ENCODE measurements at regions not wholly inside any gene's neighbourhood (a gene's known extent, or its start where the extent isn't known, plus 50 kb on each side); places are given as distances from the start of the nearest gene placed in this dataset.

GRCh38 chr14:22432348-22432976, 156.6 kb downstream of the DAD1 start:
- no peaks in the 10 kb centered on the region for H3K27me3 ChIP-seq (ENCODE audit: control insufficient read depth, insufficient read depth, low read length)
- no peaks in the 10 kb centered on the region for H3K36me3 ChIP-seq (ENCODE audit: control insufficient read depth, insufficient read depth, low read length)
- no peak overlapping the region for H3K9ac ChIP-seq (ENCODE audit: low read length)
- no peak overlapping the region for H3K4me3 ChIP-seq (ENCODE audit: low read length)
- no peaks in the 10 kb centered on the region for H3K9me3 ChIP-seq (ENCODE audit: control insufficient read depth, low read length)
- peaks cover 32% of the 10 kb centered on the region for H3K4me1 ChIP-seq (ENCODE audit: control insufficient read depth, insufficient read depth, low read length)

DNA sequence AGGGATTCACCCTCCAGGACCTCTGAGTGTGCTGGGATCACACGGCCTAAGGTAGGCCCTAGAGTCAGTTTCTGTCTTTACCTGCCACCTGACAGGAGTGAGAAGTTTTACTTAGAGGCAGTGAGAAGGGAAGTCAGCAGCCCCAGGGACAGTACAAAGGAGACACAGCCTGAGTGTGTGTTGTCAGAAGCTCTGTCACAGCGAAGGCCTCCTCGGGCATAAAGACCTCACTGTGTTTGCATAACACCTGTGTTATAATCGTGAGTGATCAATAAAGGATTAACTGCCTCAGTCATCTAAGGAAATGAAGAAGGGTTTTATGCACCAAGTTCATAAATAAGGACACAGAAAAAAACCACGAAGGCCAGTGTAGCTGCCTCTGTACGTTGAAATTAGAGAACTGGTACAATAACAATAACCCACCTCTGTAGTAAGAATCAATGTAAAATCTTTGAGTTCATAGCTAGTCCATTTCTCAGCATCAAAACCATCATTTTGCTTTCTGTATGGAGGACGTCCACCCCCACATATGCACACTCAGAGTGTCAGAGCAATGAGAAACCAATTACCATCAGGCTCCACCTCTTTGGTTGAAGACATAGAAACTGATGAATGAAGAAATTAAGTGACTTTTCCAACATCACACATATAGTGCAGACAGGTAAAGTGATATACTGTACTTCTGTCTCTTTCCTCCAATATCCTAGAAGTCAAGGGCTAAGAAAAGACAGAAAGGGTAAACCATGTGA, 159.3 kb downstream of the DAD1 start:
- Histone ChIP-seq H3K27me3 (ENCODE audit: control insufficient read depth, insufficient read depth, low read length) (no peaks in the 10 kb centered on the region), H3K4me3 (ENCODE audit: low read length) (no peak overlapping the region), H3K9ac (ENCODE audit: low read length) (no peak overlapping the region), H3K4me1 (ENCODE audit: control insufficient read depth, insufficient read depth, low read length) (peaks cover 32% of the 10 kb centered on the region), H3K9me3 (ENCODE audit: control insufficient read depth, low read length) (no peaks in the 10 kb centered on the region), H3K36me3 (ENCODE audit: control insufficient read depth, insufficient read depth, low read length) (no peaks in the 10 kb centered on the region)

GRCh38 chr14:22428700-22429291, 160.2 kb downstream of the DAD1 start:
- Histone ChIP-seq H3K36me3 (ENCODE audit: control insufficient read depth, insufficient read depth, low read length) (no peaks in the 10 kb centered on the region), H3K4me3 (ENCODE audit: low read length) (no peak overlapping the region), H3K4me1 (ENCODE audit: control insufficient read depth, insufficient read depth, low read length) (peaks cover 32% of the 10 kb centered on the region), H3K9me3 (ENCODE audit: control insufficient read depth, low read length) (no peaks in the 10 kb centered on the region), H3K27me3 (ENCODE audit: control insufficient read depth, insufficient read depth, low read length) (no peaks in the 10 kb centered on the region), H3K9ac (ENCODE audit: low read length) (no peak overlapping the region)

GRCh38 chr14:22427771-22428231, 161.2 kb downstream of the DAD1 start:
- Histone ChIP-seq H3K9me3 (ENCODE audit: control insufficient read depth, low read length) (no peaks in the 10 kb centered on the region), H3K4me3 (ENCODE audit: low read length) (no peak overlapping the region), H3K9ac (ENCODE audit: low read length) (no peak overlapping the region), H3K27me3 (ENCODE audit: control insufficient read depth, insufficient read depth, low read length) (no peaks in the 10 kb centered on the region), H3K4me1 (ENCODE audit: control insufficient read depth, insufficient read depth, low read length) (peaks cover 25% of the 10 kb centered on the region), H3K36me3 (ENCODE audit: control insufficient read depth, insufficient read depth, low read length) (no peaks in the 10 kb centered on the region)

DNA sequence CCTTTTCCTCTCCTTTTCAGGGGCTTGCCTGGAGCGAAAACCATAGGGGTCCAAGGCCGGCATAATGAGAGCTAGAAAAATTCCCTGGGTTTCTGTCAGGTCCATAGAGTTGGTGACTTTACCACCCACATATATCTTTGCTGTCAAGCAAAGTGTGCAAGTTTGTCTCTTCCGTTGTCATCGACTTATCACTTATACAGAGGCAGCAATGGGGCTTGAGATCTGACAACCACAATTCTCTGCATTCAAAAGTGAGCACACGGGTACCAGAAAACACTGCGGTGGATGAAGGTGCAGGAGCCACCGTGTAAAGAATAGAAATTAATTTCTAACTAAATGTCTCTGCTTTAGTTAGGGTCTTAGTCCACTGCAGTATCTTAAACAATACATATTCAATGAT, 162.3 kb downstream of the DAD1 start:
- H3K9ac ChIP-seq (ENCODE audit: low read length), result no peak overlapping the region
- no peaks in the 10 kb centered on the region for H3K9me3 ChIP-seq (ENCODE audit: control insufficient read depth, low read length)
- H3K27me3 ChIP-seq (ENCODE audit: control insufficient read depth, insufficient read depth, low read length), result no peaks in the 10 kb centered on the region
- no peak overlapping the region for H3K4me3 ChIP-seq (ENCODE audit: low read length)
- H3K36me3 ChIP-seq (ENCODE audit: control insufficient read depth, insufficient read depth, low read length), result no peaks in the 10 kb centered on the region
- H3K4me1 ChIP-seq (ENCODE audit: control insufficient read depth, insufficient read depth, low read length), result peaks cover 14% of the 10 kb centered on the region

GRCh38 chr14:22423958-22424357, 165.1 kb downstream of the DAD1 start:
- Histone ChIP-seq H3K27me3 (ENCODE audit: control insufficient read depth, insufficient read depth, low read length) (no peaks in the 10 kb centered on the region), H3K4me3 (ENCODE audit: low read length) (no peak overlapping the region), H3K9ac (ENCODE audit: low read length) (no peak overlapping the region), H3K36me3 (ENCODE audit: control insufficient read depth, insufficient read depth, low read length) (no peaks in the 10 kb centered on the region), H3K4me1 (ENCODE audit: control insufficient read depth, insufficient read depth, low read length) (peaks cover 13% of the 10 kb centered on the region), H3K9me3 (ENCODE audit: control insufficient read depth, low read length) (no peaks in the 10 kb centered on the region)

DNA sequence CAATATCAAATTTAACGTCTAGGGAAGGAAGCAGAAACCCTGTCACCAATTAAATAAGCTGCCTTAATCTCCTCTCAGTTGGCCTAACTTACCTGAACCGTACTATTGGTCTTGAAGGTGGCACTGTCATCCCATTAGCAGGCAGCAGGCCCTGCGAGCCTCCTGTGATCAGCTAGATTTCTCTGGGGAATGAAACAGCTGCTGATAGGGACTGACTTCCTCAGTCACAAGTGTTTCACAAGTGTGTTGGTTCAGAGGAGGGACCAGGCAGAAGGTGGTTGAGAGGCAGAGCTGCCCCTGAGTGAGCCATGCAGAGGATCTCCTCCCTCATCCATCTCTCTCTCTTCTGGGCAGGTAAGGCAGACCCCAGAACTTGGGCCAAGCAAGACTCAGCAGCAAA, 166.8 kb downstream of the DAD1 start:
- Histone ChIP-seq H3K9me3 (ENCODE audit: control insufficient read depth, low read length) (no peaks in the 10 kb centered on the region), H3K4me3 (ENCODE audit: low read length) (no peak overlapping the region), H3K4me1 (ENCODE audit: control insufficient read depth, insufficient read depth, low read length) (no peaks in the 10 kb centered on the region), H3K36me3 (ENCODE audit: control insufficient read depth, insufficient read depth, low read length) (no peaks in the 10 kb centered on the region), H3K9ac (ENCODE audit: low read length) (no peak overlapping the region), H3K27me3 (ENCODE audit: control insufficient read depth, insufficient read depth, low read length) (no peaks in the 10 kb centered on the region)

GRCh38 chr14:22420598-22421186, 168.3 kb downstream of the DAD1 start:
- Histone ChIP-seq H3K4me1 (ENCODE audit: control insufficient read depth, insufficient read depth, low read length) (no peaks in the 10 kb centered on the region), H3K9ac (ENCODE audit: low read length) (no peak overlapping the region), H3K4me3 (ENCODE audit: low read length) (no peak overlapping the region), H3K36me3 (ENCODE audit: control insufficient read depth, insufficient read depth, low read length) (no peaks in the 10 kb centered on the region), H3K9me3 (ENCODE audit: control insufficient read depth, low read length) (no peaks in the 10 kb centered on the region), H3K27me3 (ENCODE audit: control insufficient read depth, insufficient read depth, low read length) (no peaks in the 10 kb centered on the region)

DNA sequence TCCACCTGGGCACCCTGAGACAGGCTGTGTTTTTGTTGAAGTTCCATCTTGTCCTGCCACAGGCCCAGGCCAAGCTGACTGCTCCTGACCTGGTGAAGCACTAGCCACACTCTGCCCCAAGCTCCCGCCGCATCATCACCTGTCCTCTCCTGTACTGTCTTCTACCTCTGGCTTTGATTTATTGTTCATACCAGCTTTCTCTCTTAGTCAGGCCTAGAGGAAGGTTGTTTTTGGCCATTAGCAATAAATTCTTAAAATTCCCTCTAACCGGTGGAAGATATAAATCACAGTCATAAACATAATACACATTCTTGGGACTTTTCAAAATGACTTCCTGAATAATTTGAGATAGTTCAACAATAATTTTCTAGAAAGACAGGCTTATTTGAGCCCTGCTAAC, 169.4 kb downstream of the DAD1 start:
- no peaks in the 10 kb centered on the region for H3K27me3 ChIP-seq (ENCODE audit: control insufficient read depth, insufficient read depth, low read length)
- H3K4me1 ChIP-seq (ENCODE audit: control insufficient read depth, insufficient read depth, low read length), result no peaks in the 10 kb centered on the region
- H3K9me3 ChIP-seq (ENCODE audit: control insufficient read depth, low read length), result no peaks in the 10 kb centered on the region
- no peaks in the 10 kb centered on the region for H3K36me3 ChIP-seq (ENCODE audit: control insufficient read depth, insufficient read depth, low read length)
- no peak overlapping the region for H3K4me3 ChIP-seq (ENCODE audit: low read length)
- no peak overlapping the region for H3K9ac ChIP-seq (ENCODE audit: low read length)

- Histone ChIP-seq H3K4me1 (ENCODE audit: control insufficient read depth, insufficient read depth, low read length) (no peaks in the 10 kb centered on the region), H3K36me3 (ENCODE audit: control insufficient read depth, insufficient read depth, low read length) (no peaks in the 10 kb centered on the region), H3K4me3 (ENCODE audit: low read length) (no peak overlapping the region), H3K9ac (ENCODE audit: low read length) (no peak overlapping the region), H3K27me3 (ENCODE audit: control insufficient read depth, insufficient read depth, low read length) (no peaks in the 10 kb centered on the region), H3K9me3 (ENCODE audit: control insufficient read depth, low read length) (no peaks in the 10 kb centered on the region)
Measured at GRCh38 chr14:22418631-22419030, 170.4 kb downstream of the DAD1 start.

DNA sequence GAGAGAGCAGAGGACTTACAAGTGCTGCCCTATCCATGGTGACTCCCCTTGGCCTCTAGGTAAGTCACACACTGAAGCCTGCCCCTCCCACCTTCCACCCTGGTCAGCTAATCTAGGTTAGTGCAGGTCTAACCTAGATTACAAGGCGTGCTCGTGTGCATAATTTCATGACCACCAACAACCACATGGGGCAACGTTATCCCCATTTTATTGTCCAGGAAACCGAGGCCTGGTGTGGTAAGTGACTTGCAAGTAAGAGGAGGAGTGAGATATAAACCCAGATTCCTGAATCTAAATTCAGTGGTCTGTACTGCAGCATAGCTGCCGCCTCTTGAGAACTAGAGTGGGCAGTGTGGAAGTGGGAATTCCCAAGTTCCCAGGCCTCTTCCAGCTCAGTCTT, 171.1 kb downstream of the DAD1 start:
- no peaks in the 10 kb centered on the region for H3K9me3 ChIP-seq (ENCODE audit: control insufficient read depth, low read length)
- H3K9ac ChIP-seq (ENCODE audit: low read length), result no peak overlapping the region
- H3K4me1 ChIP-seq (ENCODE audit: control insufficient read depth, insufficient read depth, low read length), result no peaks in the 10 kb centered on the region

GRCh38 chr14:22416193-22416592, 172.8 kb downstream of the DAD1 start:
- Histone ChIP-seq H3K27me3 (ENCODE audit: control insufficient read depth, insufficient read depth, low read length) (no peaks in the 10 kb centered on the region), H3K36me3 (ENCODE audit: control insufficient read depth, insufficient read depth, low read length) (no peaks in the 10 kb centered on the region), H3K9ac (ENCODE audit: low read length) (no peak overlapping the region), H3K4me3 (ENCODE audit: low read length) (no peak overlapping the region), H3K9me3 (ENCODE audit: control insufficient read depth, low read length) (no peaks in the 10 kb centered on the region), H3K4me1 (ENCODE audit: control insufficient read depth, insufficient read depth, low read length) (no peaks in the 10 kb centered on the region)

More for the DNA sequence above, 171.1 kb downstream of the DAD1 start:
- H3K4me3 ChIP-seq (ENCODE audit: low read length), result no peak overlapping the region
- no peaks in the 10 kb centered on the region for H3K27me3 ChIP-seq (ENCODE audit: control insufficient read depth, insufficient read depth, low read length)
- H3K36me3 ChIP-seq (ENCODE audit: control insufficient read depth, insufficient read depth, low read length), result no peaks in the 10 kb centered on the region

All from mucosa of stomach (tissue), 1 donor.